Smooth muscle cell (in vitro differentiated cells): ENCODE measurements at regions not wholly inside any gene's neighbourhood (a gene's known extent, or its start where the extent isn't known, plus 50 kb on each side); places are given as distances from the start of the nearest gene placed in this dataset.
"Not testable (repeated sequence)": the region's sequence is repeated elsewhere in the genome, so short reads cannot be mapped to it uniquely, and the experiment has no call there.

Experiments used
- DNase-seq: peaks from one replicate; lab custom pipeline; 2025; ENCODE audit not compliant: unreplicated experiment; lab: John Stamatoyannopoulos, UW
- H2AFZ ChIP-seq: fragments of 200-600 bp; sonication (generic); 2 replicates; pipeline ENCODE4 v1.6.0; 2016; ENCODE audit warnings: antibody characterized with exemption, low read depth, mild to moderate bottlenecking
- H3F3A ChIP-seq: fragments of 200-600 bp; sonication (generic); 2 replicates; pipeline ENCODE4 v1.6.0; 2017; ENCODE audit warnings: antibody characterized with exemption, low read depth
- H3K27ac ChIP-seq: fragments of 200-600 bp; sonication (generic); 2 replicates; pipeline ENCODE4 v1.5.1; 2016; ENCODE audit warnings: low read depth, mild to moderate bottlenecking
- H3K27me3 ChIP-seq: fragments of 200-600 bp; sonication (generic); 2 replicates; pipeline ENCODE4 v1.6.1; 2016; ENCODE audit warnings: low read depth, mild to moderate bottlenecking
- H3K36me3 ChIP-seq: fragments of 200-600 bp; sonication (generic); 2 replicates; pipeline ENCODE4 v1.5.1; 2016; ENCODE audit warnings: low read depth
- H3K4me1 ChIP-seq: fragments of 200-600 bp; sonication (generic); 2 replicates; pipeline ENCODE4 v1.5.1; 2016; ENCODE audit warnings: low read depth
- H3K4me2 ChIP-seq: fragments of 200-600 bp; sonication (generic); 2 replicates; pipeline ENCODE4 v1.6.0; 2016; ENCODE audit warnings: mild to moderate bottlenecking
- H3K4me3 ChIP-seq: fragments of 200-600 bp; sonication (generic); 2 replicates; pipeline ENCODE4 v1.5.1; 2016; ENCODE audit warnings: mild to moderate bottlenecking
- H3K79me2 ChIP-seq: fragments of 200-600 bp; sonication (generic); 2 replicates; pipeline ENCODE4 v1.6.0; 2016; ENCODE audit warnings: low read depth, mild to moderate bottlenecking
- H3K9ac ChIP-seq: fragments of 200-600 bp; sonication (generic); 2 replicates; pipeline ENCODE4 v1.6.0; 2016; ENCODE audit warnings: low read depth
- H3K9me3 ChIP-seq: fragments of 200-600 bp; sonication (generic); replicated peaks from 2 replicates; pipeline ENCODE4 v1.5.1; 2016; ENCODE audit warnings: low read depth
- H4K20me1 ChIP-seq: fragments of 200-600 bp; sonication (generic); 2 replicates; pipeline ENCODE4 v1.6.0; 2016; ENCODE audit warnings: low read depth
- WGBS: methylation state at CpG from one replicate; pipeline ENCODE4 v1.1.7; 2016; ENCODE audit warnings: low lambda C conversion rate; 5-methylcytosine and 5-hydroxymethylcytosine counted together
- TF ChIP-seq, protein P1 (sequence below): fragments of 200-600 bp; sonication (generic); IDR thresholded peaks from 2 replicates; pipeline ENCODE4 v1.5.1; 2017; ENCODE audit warnings: borderline replicate concordance, mild to moderate bottlenecking, antibody characterized with exemption; ENCODE audit not compliant: insufficient read depth, poor library complexity, severe bottlenecking

DNA sequence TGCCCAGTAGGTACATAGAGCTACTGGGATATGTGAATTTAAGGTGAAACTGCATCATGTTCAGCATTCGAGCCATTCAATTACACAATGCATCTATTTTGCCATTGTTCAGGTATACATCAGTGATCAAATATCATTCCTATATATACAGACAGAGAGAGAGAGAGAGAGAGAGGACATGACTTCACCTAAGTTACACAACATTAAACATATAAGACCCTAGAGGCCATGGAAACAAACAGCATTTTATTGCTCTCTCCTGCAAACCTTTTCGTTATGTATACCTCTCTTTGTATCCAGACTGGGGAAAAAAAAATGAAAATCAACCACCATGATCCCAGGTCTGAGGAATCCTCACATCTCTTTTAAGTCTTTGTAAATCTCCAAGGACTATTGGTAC is 1829.1 kb downstream of the LRRC4C start:
- TF ChIP-seq, protein P1, sequence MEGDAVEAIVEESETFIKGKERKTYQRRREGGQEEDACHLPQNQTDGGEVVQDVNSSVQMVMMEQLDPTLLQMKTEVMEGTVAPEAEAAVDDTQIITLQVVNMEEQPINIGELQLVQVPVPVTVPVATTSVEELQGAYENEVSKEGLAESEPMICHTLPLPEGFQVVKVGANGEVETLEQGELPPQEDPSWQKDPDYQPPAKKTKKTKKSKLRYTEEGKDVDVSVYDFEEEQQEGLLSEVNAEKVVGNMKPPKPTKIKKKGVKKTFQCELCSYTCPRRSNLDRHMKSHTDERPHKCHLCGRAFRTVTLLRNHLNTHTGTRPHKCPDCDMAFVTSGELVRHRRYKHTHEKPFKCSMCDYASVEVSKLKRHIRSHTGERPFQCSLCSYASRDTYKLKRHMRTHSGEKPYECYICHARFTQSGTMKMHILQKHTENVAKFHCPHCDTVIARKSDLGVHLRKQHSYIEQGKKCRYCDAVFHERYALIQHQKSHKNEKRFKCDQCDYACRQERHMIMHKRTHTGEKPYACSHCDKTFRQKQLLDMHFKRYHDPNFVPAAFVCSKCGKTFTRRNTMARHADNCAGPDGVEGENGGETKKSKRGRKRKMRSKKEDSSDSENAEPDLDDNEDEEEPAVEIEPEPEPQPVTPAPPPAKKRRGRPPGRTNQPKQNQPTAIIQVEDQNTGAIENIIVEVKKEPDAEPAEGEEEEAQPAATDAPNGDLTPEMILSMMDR: no peak
- Histone ChIP-seq H4K20me1 (no peaks in the 10 kb centered on the region), H3K27ac (no peak overlapping the region), H3K27me3 (no peaks in the 10 kb centered on the region), H3K36me3 (no peaks in the 10 kb centered on the region), H3K4me1 (no peaks in the 10 kb centered on the region), H2AFZ (no peak overlapping the region), H3F3A (no peaks in the 10 kb centered on the region), H3K4me2 (no peak overlapping the region), H3K79me2 (no peaks in the 10 kb centered on the region), H3K9ac (no peak overlapping the region), H3K4me3 (no peak overlapping the region), H3K9me3 (no peaks in the 10 kb centered on the region)
- DNase-seq: no peak
- WGBS: 87% methylated on average over 2 of the region's 2 CpGs

DNA sequence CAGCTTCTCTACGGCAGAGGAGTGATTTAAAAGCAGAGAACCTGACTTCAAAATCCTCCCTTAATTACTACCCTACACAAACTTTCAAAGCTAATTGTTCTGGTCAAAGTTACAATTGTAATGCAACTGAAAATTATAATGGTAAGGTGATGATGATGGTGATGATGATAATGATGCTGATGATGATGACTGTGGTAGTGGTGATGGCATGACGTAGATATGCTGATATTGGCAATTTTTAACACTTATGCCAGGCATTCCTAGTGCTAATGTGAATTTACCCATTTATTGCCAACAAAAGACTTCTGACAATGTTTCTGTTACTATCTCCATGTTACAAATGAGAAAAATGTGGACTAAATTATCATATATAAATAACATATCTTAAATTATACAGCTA is 1831.1 kb downstream of the LRRC4C start:
- Histone ChIP-seq H3K4me2 (no peak overlapping the region), H3K9ac (no peak overlapping the region), H3K4me1 (no peaks in the 10 kb centered on the region), H2AFZ (no peak overlapping the region), H3K27ac (no peak overlapping the region), H4K20me1 (no peaks in the 10 kb centered on the region), H3K36me3 (no peaks in the 10 kb centered on the region), H3F3A (no peaks in the 10 kb centered on the region), H3K9me3 (no peaks in the 10 kb centered on the region), H3K27me3 (no peaks in the 10 kb centered on the region), H3K79me2 (no peaks in the 10 kb centered on the region), H3K4me3 (no peak overlapping the region)
- TF ChIP-seq, protein P1: no peak
- 81% methylated on average over 2 of the region's 2 CpGs for WGBS
- no peak for DNase-seq

DNA sequence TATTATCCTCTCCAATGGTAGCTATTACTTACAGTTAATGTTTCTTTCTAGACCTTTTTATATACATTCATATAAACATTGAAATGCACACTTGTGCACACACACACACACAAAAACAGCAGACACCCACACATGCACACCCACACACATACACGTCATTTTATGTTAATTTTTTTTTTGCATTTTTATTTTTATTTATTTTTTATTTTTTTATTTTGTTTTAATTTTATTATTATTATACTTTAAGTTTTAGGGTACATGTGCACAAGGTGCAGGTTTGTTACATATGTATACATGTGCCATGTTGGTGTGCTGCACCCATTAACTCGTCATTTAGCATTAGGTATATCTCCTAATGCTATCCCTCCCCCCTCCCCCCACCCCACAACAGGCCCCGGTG is 1839.1 kb downstream of the LRRC4C start:
- not testable (repeated sequence) for H3F3A ChIP-seq

DNA sequence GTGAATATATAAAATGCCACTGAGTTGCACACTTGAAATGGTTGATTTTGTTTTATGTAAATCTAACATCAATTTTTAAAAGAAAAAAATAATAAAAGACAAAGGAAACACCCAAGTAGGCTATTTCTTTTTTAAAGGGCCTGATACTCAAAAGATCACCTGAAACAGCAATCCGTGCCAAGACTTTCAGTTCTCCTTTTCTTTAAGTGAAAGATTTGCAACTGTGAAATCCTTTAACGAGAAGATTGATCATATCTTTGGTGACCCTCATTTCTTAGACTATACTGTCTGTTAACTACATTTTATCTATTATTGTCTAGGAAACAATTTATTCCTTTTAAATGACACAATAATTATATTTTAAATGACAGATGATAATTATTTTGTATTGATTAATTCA is 1841.5 kb downstream of the LRRC4C start:
- TF ChIP-seq, protein P1: no peak
- no peaks in the 10 kb centered on the region for H3K4me1 ChIP-seq
- no peaks in the 10 kb centered on the region for H3F3A ChIP-seq
- no peak for DNase-seq
- no peak overlapping the region for H3K27ac ChIP-seq
- H3K79me2 ChIP-seq: no peaks in the 10 kb centered on the region
- H3K4me2 ChIP-seq: no peak overlapping the region
- no peak overlapping the region for H3K9ac ChIP-seq
- WGBS: 92% methylated on average over 2 of the region's 2 CpGs
- no peaks in the 10 kb centered on the region for H3K9me3 ChIP-seq
- no peak overlapping the region for H3K4me3 ChIP-seq
- H2AFZ ChIP-seq: no peak overlapping the region
- no peaks in the 10 kb centered on the region for H4K20me1 ChIP-seq
- no peaks in the 10 kb centered on the region for H3K36me3 ChIP-seq
- H3K27me3 ChIP-seq: no peaks in the 10 kb centered on the region

More for the DNA sequence above, 1839.1 kb downstream of the LRRC4C start:
- H3K9me3 ChIP-seq, H3K4me3 ChIP-seq, H3K27ac ChIP-seq, H3K4me1 ChIP-seq, H3K4me2 ChIP-seq, DNase-seq, H3K27me3 ChIP-seq, H3K9ac ChIP-seq, H4K20me1 ChIP-seq, H3K36me3 ChIP-seq, H2AFZ ChIP-seq, H3K79me2 ChIP-seq: not testable (repeated sequence)
- WGBS: 95% methylated on average over 2 of the region's 3 CpGs
